ENCODE measurements at regions not wholly inside any gene's neighbourhood (a gene's known extent, or its start where the extent isn't known, plus 50 kb on each side); places are given as distances from the start of the nearest gene placed in this dataset.
A peak's percentile ranks its signal among the peaks of the same experiment; 100 is the strongest.

GRCh38 chr13:31919241-31919640 is 112.3 kb upstream of the FRY start:
- DNase-seq, result no peak
- no peak for ATAC-seq (ENCODE audit: poor library complexity)
- intact Hi-C loops (cut with DNase I), result no loop called here

- no peak for DNase-seq
- no peak for ATAC-seq (ENCODE audit: poor library complexity)
- intact Hi-C loops (cut with DNase I), result no loop called here
Measured at GRCh38 chr13:31919971-31920726, 111.4 kb upstream of the FRY start.

DNA sequence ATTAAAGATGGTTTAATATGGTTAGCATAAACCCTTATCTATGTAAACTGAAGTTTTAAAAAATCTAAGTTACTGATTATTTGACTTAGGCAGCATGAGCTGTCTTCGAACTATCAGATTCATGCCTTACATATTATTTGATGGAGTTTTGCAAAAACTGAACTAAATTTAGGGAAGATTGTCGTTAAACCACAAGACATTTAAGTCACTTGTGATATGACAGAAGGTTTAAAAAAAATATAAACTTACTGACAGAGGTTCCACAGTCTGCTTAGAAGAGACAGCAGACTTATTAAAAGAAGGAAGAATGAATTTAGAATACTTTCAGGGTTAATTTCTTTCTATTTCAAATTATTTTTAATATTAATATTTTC is 110.9 kb upstream of the FRY start:
- ATAC-seq (ENCODE audit: poor library complexity) (no peak), DNase-seq (no peak)
- intact Hi-C loops (cut with DNase I), result no loop called here

GRCh38 chr13:31922724-31923123 is 108.8 kb upstream of the FRY start:
- intact Hi-C loops (cut with DNase I), result no loop called here
- ATAC-seq (ENCODE audit: poor library complexity) (no peak), DNase-seq (no peak)

DNA sequence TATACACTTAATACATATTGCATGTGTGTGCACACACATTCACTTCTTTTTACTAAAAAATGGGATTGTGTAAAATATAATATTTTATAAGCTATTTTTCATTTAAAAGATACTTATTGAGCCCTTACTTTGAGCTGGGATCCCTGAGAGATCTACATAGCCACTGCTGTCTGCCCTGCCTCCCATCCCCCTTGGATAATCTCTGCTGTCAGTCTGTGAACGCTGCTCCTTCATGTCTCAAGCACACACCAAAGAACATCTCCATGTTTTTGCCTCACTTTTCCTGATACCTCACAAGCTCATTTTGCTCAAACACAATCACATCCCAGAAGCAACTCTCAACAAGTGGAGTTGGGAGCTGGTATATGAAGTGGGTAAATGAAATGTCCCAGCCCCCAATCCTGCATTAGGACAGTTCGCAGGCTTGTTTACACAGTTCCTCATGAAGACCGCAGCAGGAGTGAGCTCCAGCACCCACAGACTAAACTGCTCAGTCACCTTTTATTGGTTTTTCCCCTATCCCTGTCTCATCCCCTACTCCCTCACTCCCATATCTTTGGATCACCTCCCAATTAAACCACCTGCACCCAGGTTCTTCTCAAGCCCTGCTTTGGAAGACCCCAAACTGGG is 108.3 kb upstream of the FRY start:
- intact Hi-C loops (cut with DNase I), result no loop called here
- no peak for ATAC-seq (ENCODE audit: poor library complexity)
- DNase-seq, result no peak

- intact Hi-C loops (cut with DNase I), result no loop called here
- ATAC-seq (ENCODE audit: poor library complexity), result no peak
- DNase-seq, result no peak
Measured at GRCh38 chr13:31925079-31925478, 106.5 kb upstream of the FRY start.

GRCh38 chr13:31927219-31927653 is 104.3 kb upstream of the FRY start:
- intact Hi-C loops (cut with DNase I), result no loop called here
- ATAC-seq (ENCODE audit: poor library complexity) (peak; percentile 46), DNase-seq (no peak)

DNA sequence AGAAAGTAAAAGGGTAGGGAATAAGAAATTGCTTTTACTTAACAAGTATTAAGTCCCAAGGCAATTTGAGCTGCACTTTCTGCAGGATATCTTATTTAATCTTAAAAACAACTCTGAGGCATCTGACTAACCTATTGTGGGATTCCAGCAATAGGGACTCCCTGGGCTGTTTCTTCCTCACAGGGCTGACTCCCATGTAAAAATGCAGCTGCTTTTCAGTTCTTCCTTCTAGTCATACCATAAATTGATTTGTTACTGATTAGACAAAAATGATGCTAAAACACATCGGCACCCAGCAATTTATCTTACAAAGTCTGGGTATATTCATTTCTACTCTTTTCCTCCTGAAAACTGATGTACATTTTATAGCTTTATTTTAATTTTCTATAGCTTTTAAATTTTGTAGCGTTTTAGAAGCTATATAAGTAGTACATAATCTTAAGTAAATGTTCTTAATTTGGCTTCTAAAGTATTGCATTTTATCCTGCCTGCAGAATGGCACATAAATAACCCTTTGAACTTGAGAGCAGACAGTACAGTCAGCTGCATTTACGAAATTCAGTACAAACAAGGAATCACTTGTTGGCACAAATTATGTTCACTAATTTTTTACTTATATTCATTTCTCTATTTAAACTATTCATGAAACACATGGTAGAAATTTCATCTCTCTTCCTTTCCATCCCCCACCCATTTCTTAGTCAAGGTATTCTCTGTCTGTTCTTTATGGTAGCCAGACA is 102.4 kb upstream of the FRY start:
- DNase-seq, result no peak
- intact Hi-C loops (cut with DNase I), result no loop called here
- no peak for ATAC-seq (ENCODE audit: poor library complexity)

- ATAC-seq (ENCODE audit: poor library complexity) (no peak), DNase-seq (no peak)
- intact Hi-C loops (cut with DNase I), result no loop called here
Measured at GRCh38 chr13:31930490-31930889, 101.1 kb upstream of the FRY start.

GRCh38 chr13:31930901-31931522 is 100.6 kb upstream of the FRY start:
- DNase-seq (no peak), ATAC-seq (ENCODE audit: poor library complexity) (no peak)
- intact Hi-C loops (cut with DNase I), result no loop called here

GRCh38 chr13:31937436-31937835 is 94.1 kb upstream of the FRY start:
- ATAC-seq (ENCODE audit: poor library complexity), result no peak
- DNase-seq, result no peak
- intact Hi-C loops (cut with DNase I), result no loop called here

- intact Hi-C loops (cut with DNase I), result no loop called here
- no peak for DNase-seq
- ATAC-seq (ENCODE audit: poor library complexity), result no peak
Measured at GRCh38 chr13:31940076-31940475, 91.5 kb upstream of the FRY start.

- intact Hi-C loops (cut with DNase I), result no loop called here
- ATAC-seq (ENCODE audit: poor library complexity), result no peak
- DNase-seq, result no peak
Measured at GRCh38 chr13:31943591-31943990, 88.0 kb upstream of the FRY start.

- DNase-seq (no peak), ATAC-seq (ENCODE audit: poor library complexity) (no peak)
- intact Hi-C loops (cut with DNase I), result no loop called here
Measured at GRCh38 chr13:31944262-31945160, 87.1 kb upstream of the FRY start.

- peak; percentile 87 for ATAC-seq (ENCODE audit: poor library complexity)
- peak; percentile 81 for DNase-seq
- intact Hi-C loops (cut with DNase I), result no loop called here
Measured at GRCh38 chr13:31945202-31945961, 86.2 kb upstream of the FRY start.

- ATAC-seq (ENCODE audit: poor library complexity), result no peak
- intact Hi-C loops (cut with DNase I), result no loop called here
- no peak for DNase-seq
Measured at GRCh38 chr13:31946091-31946770, 85.3 kb upstream of the FRY start.

GRCh38 chr13:31947105-31947504 is 84.5 kb upstream of the FRY start:
- DNase-seq (no peak), ATAC-seq (ENCODE audit: poor library complexity) (no peak)
- intact Hi-C loops (cut with DNase I), result no loop called here
